NCI-H1105 treated with DMSO at 0.1 percent for 48 hours (cell line): ENCODE measurements at regions not wholly inside any gene's neighbourhood (a gene's known extent, or its start where the extent isn't known, plus 50 kb on each side); places are given as distances from the start of the nearest gene placed in this dataset.

Source experiments
- DNase-seq: peaks from one replicate; lab custom pipeline; 2025; lab: John Stamatoyannopoulos, UW

GRCh38 chr20:60478533-60478932 is 520.3 kb downstream of the CDH26 start:
- DNase-seq, result no peak

- no peak for DNase-seq
Observed at GRCh38 chr20:60480950-60481742, 522.9 kb downstream of the CDH26 start.

- no peak for DNase-seq
Observed at GRCh38 chr20:60481743-60482133, 523.5 kb downstream of the CDH26 start.

GRCh38 chr20:60482221-60483008 is 524.2 kb downstream of the CDH26 start:
- DNase-seq, result no peak

- no peak for DNase-seq
Observed at GRCh38 chr20:60483371-60483770, 525.1 kb downstream of the CDH26 start.

- DNase-seq, result no peak
Observed at GRCh38 chr20:60484316-60484715, 526.1 kb downstream of the CDH26 start.

- DNase-seq, result no peak
Observed at GRCh38 chr20:60485012-60485760, 527.0 kb downstream of the CDH26 start.

GRCh38 chr20:60486315-60486714 is 528.1 kb downstream of the CDH26 start:
- DNase-seq, result no peak

GRCh38 chr20:60486937-60487336 is 528.7 kb downstream of the CDH26 start:
- DNase-seq, result no peak

- DNase-seq, result no peak
Observed at GRCh38 chr20:60490217-60491050, 532.2 kb downstream of the CDH26 start.

GRCh38 chr20:60491051-60491581 is 532.9 kb downstream of the CDH26 start:
- DNase-seq, result no peak

GRCh38 chr20:60494476-60494875 is 536.3 kb downstream of the CDH26 start:
- DNase-seq, result no peak

- no peak for DNase-seq
Observed at GRCh38 chr20:60497298-60498035, 539.2 kb downstream of the CDH26 start.

- DNase-seq, result no peak
Observed at GRCh38 chr20:60500038-60500701, 541.9 kb downstream of the CDH26 start.

GRCh38 chr20:60501048-60501447 is 542.8 kb downstream of the CDH26 start:
- no peak for DNase-seq

GRCh38 chr20:60502881-60503280 is 544.7 kb downstream of the CDH26 start:
- no peak for DNase-seq

- no peak for DNase-seq
Observed at GRCh38 chr20:60505423-60505822, 547.2 kb downstream of the CDH26 start.

GRCh38 chr20:60506061-60506460 is 547.8 kb downstream of the CDH26 start:
- DNase-seq, result no peak

GRCh38 chr20:60507087-60507694 is 549.0 kb downstream of the CDH26 start:
- no peak for DNase-seq

GRCh38 chr20:60509407-60509806 is 551.2 kb downstream of the CDH26 start:
- no peak for DNase-seq
